Neural cell (in vitro differentiated cells): ENCODE measurements at regions not wholly inside any gene's neighbourhood (a gene's known extent, or its start where the extent isn't known, plus 50 kb on each side); places are given as distances from the start of the nearest gene placed in this dataset.

Experiments used
- H2AFZ ChIP-seq: fragments of 200-600, 300-800 bp; sonication (generic), shearing (Covaris generic); 2 replicates; pipeline ENCODE4 v1.6.0; 2014; ENCODE audit warnings: low read depth, mild to moderate bottlenecking, antibody characterized with exemption, low read length, moderate library complexity
- H3F3A ChIP-seq: fragments of 200-600 bp; shearing (Covaris generic); 2 replicates; pipeline ENCODE4 v1.6.1; 2016; ENCODE audit warnings: mild to moderate bottlenecking, moderate library complexity, mixed read lengths, antibody characterized with exemption, low read length; ENCODE audit not compliant: insufficient read depth, poor library complexity, severe bottlenecking
- H3K27ac ChIP-seq: fragments of 200-600, 300-800 bp; sonication (generic), shearing (Covaris generic); 2 replicates; pipeline ENCODE4 v1.5.1; 2014; ENCODE audit warnings: mild to moderate bottlenecking, low read length, moderate library complexity
- H3K27me3 ChIP-seq: fragments of 300-800, 200-600 bp; sonication (generic), shearing (Covaris generic); 2 replicates; pipeline ENCODE4 v1.6.0; 2014; ENCODE audit warnings: mild to moderate bottlenecking, low read depth, low read length, moderate library complexity; ENCODE audit not compliant: insufficient read depth
- H3K36me3 ChIP-seq: fragments of 300-800, 200-600 bp; sonication (generic), shearing (Covaris generic); 2 replicates; pipeline ENCODE4 v1.5.1; 2014; ENCODE audit warnings: mild to moderate bottlenecking, antibody characterized with exemption, low read length, moderate library complexity; ENCODE audit not compliant: insufficient read depth
- H3K4me2 ChIP-seq: fragments of 300-800, 200-600 bp; sonication (generic), shearing (Covaris generic); 2 replicates; pipeline ENCODE4 v1.6.0; 2014; ENCODE audit warnings: mild to moderate bottlenecking, low read length
- H3K4me3 ChIP-seq: fragments of 300-800, 200-600 bp; sonication (generic), shearing (Covaris generic); 2 replicates; pipeline ENCODE4 v1.5.1; 2014; ENCODE audit warnings: mild to moderate bottlenecking, low read length, moderate library complexity
- H3K79me2 ChIP-seq: fragments of 200-600 bp; shearing (Covaris generic); replicated peaks from 2 replicates; pipeline ENCODE4 v1.6.0; 2014; ENCODE audit warnings: mild to moderate bottlenecking, low read length, moderate library complexity; ENCODE audit not compliant: insufficient read depth
- H3K9ac ChIP-seq: fragments of 300-800, 200-600 bp; sonication (generic), shearing (Covaris generic); 2 replicates; pipeline ENCODE4 v1.6.1; 2016; ENCODE audit warnings: mild to moderate bottlenecking, low read length, mixed read lengths
- H3K9me2 ChIP-seq: fragments of 200-600 bp; shearing (Covaris generic); 2 replicates; pipeline ENCODE4 v1.6.1; 2016; ENCODE audit warnings: mild to moderate bottlenecking, low read length, mixed read lengths; ENCODE audit not compliant: insufficient read depth
- H3K9me3 ChIP-seq: fragments of 200-600, 300-800 bp; sonication (generic), shearing (Covaris generic); 2 replicates; pipeline ENCODE4 v1.6.1; 2016; ENCODE audit warnings: mild to moderate bottlenecking, mixed run types, low read length, moderate library complexity, mixed read lengths
- H4K20me1 ChIP-seq: fragments of 200-600 bp; shearing (Covaris generic); 2 replicates; pipeline ENCODE4 v1.6.1; 2016; ENCODE audit warnings: mild to moderate bottlenecking, mixed run types; ENCODE audit not compliant: insufficient read depth
- EP300 ChIP-seq: fragments of 450-650 bp; conservative IDR thresholded peaks from 2 replicates; pipeline ENCODE4 v1.6.1; 2014; ENCODE audit warnings: antibody characterized with exemption, mild to moderate bottlenecking, moderate library complexity; ENCODE audit not compliant: poor library complexity, severe bottlenecking
- EZH2 ChIP-seq: fragments of 200-600, 300-800 bp; shearing (Covaris generic), sonication (generic); IDR thresholded peaks from 2 replicates; pipeline ENCODE4 v1.6.1; 2014; ENCODE audit warnings: antibody characterized with exemption, low read length, borderline replicate concordance, mild to moderate bottlenecking; ENCODE audit not compliant: insufficient read depth, poor library complexity, severe bottlenecking
- MXI1 ChIP-seq: fragments of 450-650 bp; conservative IDR thresholded peaks from 2 replicates; pipeline ENCODE4 v1.6.1; 2014; ENCODE audit warnings: antibody characterized with exemption, mild to moderate bottlenecking; ENCODE audit not compliant: poor library complexity, severe bottlenecking
- POLR2AphosphoS5 ChIP-seq: IDR thresholded peaks from 2 replicates; pipeline ENCODE4 v1.6.1; 2012
- RAD21 ChIP-seq: fragments of 450-650 bp; conservative IDR thresholded peaks from 2 replicates; pipeline ENCODE4 v1.6.1; 2014; ENCODE audit warnings: antibody characterized with exemption, mild to moderate bottlenecking, moderate library complexity
- SMC3 ChIP-seq: fragments of 450-650 bp; conservative IDR thresholded peaks from 2 replicates; pipeline ENCODE4 v1.6.1; 2014; ENCODE audit warnings: antibody characterized with exemption, mild to moderate bottlenecking, moderate library complexity; ENCODE audit not compliant: poor library complexity
- TAF1 ChIP-seq: IDR thresholded peaks from 2 replicates; pipeline ENCODE4 v1.6.1; 2012; ENCODE audit warnings: low read depth
- TF ChIP-seq, protein P1 (sequence below): IDR thresholded peaks from 2 replicates; pipeline ENCODE4 v1.6.1; 2012; ENCODE audit warnings: borderline replicate concordance
- TF ChIP-seq, protein P2 (sequence below): fragments of 450-650 bp; IDR thresholded peaks from 2 replicates; pipeline ENCODE4 v1.5.1; 2014; ENCODE audit warnings: antibody characterized with exemption, mild to moderate bottlenecking, moderate library complexity; ENCODE audit not compliant: poor library complexity, severe bottlenecking

DNA sequence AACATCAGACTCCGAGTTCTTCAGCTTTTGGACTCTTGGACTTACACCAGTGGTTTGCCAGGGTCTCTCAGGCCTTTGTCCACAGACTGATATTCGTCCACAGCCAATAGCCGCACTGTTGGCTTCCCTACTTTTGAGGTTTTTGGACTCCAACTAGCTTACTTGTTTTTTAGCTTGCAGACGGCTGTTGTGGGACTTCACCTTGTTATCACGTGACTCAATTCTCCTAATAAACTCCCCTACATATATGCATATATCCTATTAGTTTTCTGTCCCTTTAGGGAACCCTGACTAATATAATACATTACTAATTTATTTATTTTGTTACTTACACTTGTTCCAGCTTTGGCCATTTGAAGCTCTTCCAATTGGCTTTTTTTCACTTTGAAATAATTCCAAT lies 311.3 kb downstream of the BMP2 start:
- Histone ChIP-seq H3K9ac (no peak overlapping the region), H3K4me3 (no peak overlapping the region), H3K79me2 (no peaks in the 10 kb centered on the region), H3K9me2 (no peaks in the 10 kb centered on the region), H3K27me3 (no peaks in the 10 kb centered on the region), H3F3A (no peaks in the 10 kb centered on the region), H3K36me3 (no peaks in the 10 kb centered on the region), H3K27ac (no peak overlapping the region), H2AFZ (no peak overlapping the region), H3K4me2 (no peak overlapping the region), H4K20me1 (no peaks in the 10 kb centered on the region), H3K9me3 (no peaks in the 10 kb centered on the region)
- TF ChIP-seq SMC3 (no peak), EP300 (no peak)

DNA sequence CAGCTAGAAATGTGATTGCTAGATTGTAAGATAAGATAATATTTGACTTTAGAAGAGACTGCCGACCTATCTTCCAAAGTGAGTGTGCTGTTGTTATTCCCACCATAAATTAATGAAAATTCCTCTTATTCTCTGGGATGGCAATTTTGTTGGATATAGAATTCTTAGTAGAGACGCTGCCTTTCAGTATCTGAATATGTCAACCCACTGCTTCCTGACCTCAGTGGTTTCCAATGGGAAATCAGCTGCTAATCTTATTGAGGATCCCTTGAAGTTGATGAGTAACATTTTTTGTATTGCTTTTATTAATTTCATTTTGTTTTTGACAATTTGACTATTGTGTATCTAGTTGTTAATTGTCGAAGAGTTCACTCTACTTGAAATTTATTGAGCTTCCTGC lies 313.0 kb downstream of the BMP2 start:
- H3K9me3 ChIP-seq, result no peaks in the 10 kb centered on the region
- no peaks in the 10 kb centered on the region for H3K9me2 ChIP-seq
- no peak overlapping the region for H3K27ac ChIP-seq
- H2AFZ ChIP-seq, result no peak overlapping the region
- TF ChIP-seq EZH2 (no peak), RAD21 (no peak), POLR2AphosphoS5 (no peak), TAF1 (no peak), EP300 (no peak), MXI1 (no peak)
- TF ChIP-seq, protein P1, sequence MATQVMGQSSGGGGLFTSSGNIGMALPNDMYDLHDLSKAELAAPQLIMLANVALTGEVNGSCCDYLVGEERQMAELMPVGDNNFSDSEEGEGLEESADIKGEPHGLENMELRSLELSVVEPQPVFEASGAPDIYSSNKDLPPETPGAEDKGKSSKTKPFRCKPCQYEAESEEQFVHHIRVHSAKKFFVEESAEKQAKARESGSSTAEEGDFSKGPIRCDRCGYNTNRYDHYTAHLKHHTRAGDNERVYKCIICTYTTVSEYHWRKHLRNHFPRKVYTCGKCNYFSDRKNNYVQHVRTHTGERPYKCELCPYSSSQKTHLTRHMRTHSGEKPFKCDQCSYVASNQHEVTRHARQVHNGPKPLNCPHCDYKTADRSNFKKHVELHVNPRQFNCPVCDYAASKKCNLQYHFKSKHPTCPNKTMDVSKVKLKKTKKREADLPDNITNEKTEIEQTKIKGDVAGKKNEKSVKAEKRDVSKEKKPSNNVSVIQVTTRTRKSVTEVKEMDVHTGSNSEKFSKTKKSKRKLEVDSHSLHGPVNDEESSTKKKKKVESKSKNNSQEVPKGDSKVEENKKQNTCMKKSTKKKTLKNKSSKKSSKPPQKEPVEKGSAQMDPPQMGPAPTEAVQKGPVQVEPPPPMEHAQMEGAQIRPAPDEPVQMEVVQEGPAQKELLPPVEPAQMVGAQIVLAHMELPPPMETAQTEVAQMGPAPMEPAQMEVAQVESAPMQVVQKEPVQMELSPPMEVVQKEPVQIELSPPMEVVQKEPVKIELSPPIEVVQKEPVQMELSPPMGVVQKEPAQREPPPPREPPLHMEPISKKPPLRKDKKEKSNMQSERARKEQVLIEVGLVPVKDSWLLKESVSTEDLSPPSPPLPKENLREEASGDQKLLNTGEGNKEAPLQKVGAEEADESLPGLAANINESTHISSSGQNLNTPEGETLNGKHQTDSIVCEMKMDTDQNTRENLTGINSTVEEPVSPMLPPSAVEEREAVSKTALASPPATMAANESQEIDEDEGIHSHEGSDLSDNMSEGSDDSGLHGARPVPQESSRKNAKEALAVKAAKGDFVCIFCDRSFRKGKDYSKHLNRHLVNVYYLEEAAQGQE, result no peak
- TF ChIP-seq, protein P2, sequence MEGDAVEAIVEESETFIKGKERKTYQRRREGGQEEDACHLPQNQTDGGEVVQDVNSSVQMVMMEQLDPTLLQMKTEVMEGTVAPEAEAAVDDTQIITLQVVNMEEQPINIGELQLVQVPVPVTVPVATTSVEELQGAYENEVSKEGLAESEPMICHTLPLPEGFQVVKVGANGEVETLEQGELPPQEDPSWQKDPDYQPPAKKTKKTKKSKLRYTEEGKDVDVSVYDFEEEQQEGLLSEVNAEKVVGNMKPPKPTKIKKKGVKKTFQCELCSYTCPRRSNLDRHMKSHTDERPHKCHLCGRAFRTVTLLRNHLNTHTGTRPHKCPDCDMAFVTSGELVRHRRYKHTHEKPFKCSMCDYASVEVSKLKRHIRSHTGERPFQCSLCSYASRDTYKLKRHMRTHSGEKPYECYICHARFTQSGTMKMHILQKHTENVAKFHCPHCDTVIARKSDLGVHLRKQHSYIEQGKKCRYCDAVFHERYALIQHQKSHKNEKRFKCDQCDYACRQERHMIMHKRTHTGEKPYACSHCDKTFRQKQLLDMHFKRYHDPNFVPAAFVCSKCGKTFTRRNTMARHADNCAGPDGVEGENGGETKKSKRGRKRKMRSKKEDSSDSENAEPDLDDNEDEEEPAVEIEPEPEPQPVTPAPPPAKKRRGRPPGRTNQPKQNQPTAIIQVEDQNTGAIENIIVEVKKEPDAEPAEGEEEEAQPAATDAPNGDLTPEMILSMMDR, result no peak
- no peaks in the 10 kb centered on the region for H3K36me3 ChIP-seq
- no peaks in the 10 kb centered on the region for H3K79me2 ChIP-seq
- no peak overlapping the region for H3K9ac ChIP-seq
- no peaks in the 10 kb centered on the region for H3K27me3 ChIP-seq
- H3K4me3 ChIP-seq, result no peak overlapping the region
- no peaks in the 10 kb centered on the region for H4K20me1 ChIP-seq
- no peak overlapping the region for H3K4me2 ChIP-seq
- H3F3A ChIP-seq, result no peaks in the 10 kb centered on the region

DNA sequence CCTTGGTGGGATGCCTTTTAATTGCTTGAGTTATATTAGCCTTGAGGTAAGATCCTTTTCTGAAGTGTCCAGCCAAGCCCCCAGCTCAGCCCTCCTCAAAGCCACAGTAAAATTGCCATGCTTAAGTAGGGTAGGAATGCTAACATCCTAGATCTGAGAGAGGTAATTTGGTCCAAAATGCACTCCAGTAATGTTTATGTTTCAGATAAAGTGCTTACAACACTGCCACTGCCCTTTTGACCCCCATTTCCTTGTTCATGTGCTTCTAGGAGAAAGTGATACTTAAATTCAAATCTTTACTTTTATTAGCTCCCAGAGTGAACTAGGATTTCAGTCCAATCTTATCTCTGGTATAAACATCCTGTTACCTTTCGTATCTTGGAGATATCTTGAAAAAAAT lies 318.0 kb downstream of the BMP2 start:
- Histone ChIP-seq H3K4me3 (no peak overlapping the region), H3F3A (no peaks in the 10 kb centered on the region), H3K4me2 (no peak overlapping the region), H3K27me3 (no peaks in the 10 kb centered on the region), H3K9me2 (no peaks in the 10 kb centered on the region), H4K20me1 (no peaks in the 10 kb centered on the region), H3K79me2 (no peaks in the 10 kb centered on the region), H2AFZ (no peak overlapping the region), H3K36me3 (no peaks in the 10 kb centered on the region), H3K27ac (no peak overlapping the region), H3K9me3 (no peaks in the 10 kb centered on the region), H3K9ac (no peak overlapping the region)
- TF ChIP-seq POLR2AphosphoS5 (no peak), EZH2 (no peak), MXI1 (no peak)
